Kidney (tissue), 13 donors: ENCODE measurements at regions not wholly inside any gene's neighbourhood (a gene's known extent, or its start where the extent isn't known, plus 50 kb on each side); places are given as distances from the start of the nearest gene placed in this dataset.

Experiments
- DNase-seq, 5 donors: peaks; one replicate each; pipeline ENCODE4 v3.0.0-alpha.2; 2013 to 2020
- FAIRE-seq: peaks from 2 replicates; lab custom pipeline; 2012; peaks lifted over from hg19 to GRCh38; lab: Jason Lieb, UNC
- H3K27ac ChIP-seq, 2 donors: one replicate each; pipeline ENCODE4 v1.7.0; 2013; ENCODE audit warnings: low read depth in 2 of 2, low read length in 2 of 2, inconsistent platforms in 1 of 2
- H3K27me3 ChIP-seq: one replicate; pipeline ENCODE4 v1.7.1; 2013; ENCODE audit warnings: low read length, inconsistent platforms; ENCODE audit not compliant: control insufficient read depth, insufficient read depth
- H3K36me3 ChIP-seq, 3 donors: one replicate each; pipeline versions ENCODE4 v1.7.0 to v1.7.1; 2013; ENCODE audit warnings: low read length in 3 of 3, control low read depth in 1 of 3, inconsistent platforms in 1 of 3; ENCODE audit not compliant: insufficient read depth in 3 of 3, control insufficient read depth in 2 of 3
- H3K4me1 ChIP-seq, 3 donors: one replicate each; pipeline versions ENCODE4 v1.7.0 to v1.7.1; 2013; ENCODE audit warnings: low read length in 3 of 3, inconsistent platforms in 1 of 3, low read depth in 1 of 3; ENCODE audit not compliant: control insufficient read depth in 2 of 3, insufficient read depth in 2 of 3
- H3K4me3 ChIP-seq, 3 donors: one replicate each; pipeline versions ENCODE4 v1.7.0 to v1.8.1; 2013; ENCODE audit warnings: low read length in 3 of 3, control low read depth in 1 of 3, inconsistent platforms in 1 of 3
- H3K9ac ChIP-seq, 3 donors: one replicate each; pipeline versions ENCODE4 v1.7.0 to v1.7.1; 2013; ENCODE audit warnings: low read length in 3 of 3, control low read depth in 1 of 3, inconsistent platforms in 1 of 3
- H3K9me3 ChIP-seq, 3 donors: one replicate each; pipeline versions ENCODE4 v1.7.0 to v1.7.1; 2013; ENCODE audit warnings: low read length in 3 of 3, control low read depth in 1 of 3, inconsistent platforms in 1 of 3; ENCODE audit not compliant: control insufficient read depth in 2 of 3, insufficient read depth in 1 of 3
- CTCF ChIP-seq: IDR thresholded peaks from 3 replicates; pipeline ENCODE4 v1.5.1; 2012; ENCODE audit warnings: mild to moderate bottlenecking, moderate library complexity, borderline replicate concordance; ENCODE audit not compliant: insufficient read depth; ENCODE audit errors: extremely low read depth
- intact Hi-C: fragments of 100-400 bp; cut with DNase I; formaldehyde crosslinking; loops from one replicate; pipeline ENCODE4 v1.11.1; 2022
- donor health status: control.
- donor health status: control.
- donor health status: control.
- donor health status: control.
- donor health status: control.
- donor health status: DM: yes; HTN: yes; CAD: no.
- donor health status: Normal renal cell carcinoma (clear cell type).

- FAIRE-seq: no peak
- H3K27me3 ChIP-seq: no peaks in the 10 kb centered on the region
- no peak overlapping the region for H3K9ac ChIP-seq
- H3K27ac ChIP-seq: no peak overlapping the region
- no peaks in the 10 kb centered on the region for H3K36me3 ChIP-seq
- H3K9me3 ChIP-seq: no peaks in the 10 kb centered on the region
- TF ChIP-seq CTCF: no peak
- no peak for DNase-seq
- H3K4me3 ChIP-seq: no peak overlapping the region
- no peaks in the 10 kb centered on the region for H3K4me1 ChIP-seq
- intact Hi-C loops: no loop called here
These were observed 234.8 kb upstream of the TMPO start for GRCh38 chr12:98280621-98281020.

- H3K9ac ChIP-seq: no peak overlapping the region
- H3K27ac ChIP-seq: no peak overlapping the region
- H3K9me3 ChIP-seq: no peaks in the 10 kb centered on the region
- no peak for DNase-seq
- H3K27me3 ChIP-seq: no peaks in the 10 kb centered on the region
- H3K4me1 ChIP-seq: no peaks in the 10 kb centered on the region
- no peak for FAIRE-seq
- no peak overlapping the region for H3K4me3 ChIP-seq
- TF ChIP-seq CTCF: no peak
- intact Hi-C loops: no loop called here
- H3K36me3 ChIP-seq: no peaks in the 10 kb centered on the region
These were observed 223.6 kb upstream of the TMPO start for GRCh38 chr12:98291828-98292227.

- DNase-seq (no peak), FAIRE-seq (no peak)
- Histone ChIP-seq H3K4me1 (no peaks in the 10 kb centered on the region), H3K27me3 (no peaks in the 10 kb centered on the region), H3K4me3 (no peak overlapping the region), H3K9ac (no peak overlapping the region), H3K36me3 (no peaks in the 10 kb centered on the region), H3K9me3 (no peaks in the 10 kb centered on the region), H3K27ac (no peak overlapping the region)
- intact Hi-C loops: no loop called here
- TF ChIP-seq CTCF: no peak
These were observed 221.2 kb upstream of the TMPO start for GRCh38 chr12:98294051-98294805.
